HG03571 (cell line): ENCODE measurements at regions not wholly inside any gene's neighbourhood (a gene's known extent, or its start where the extent isn't known, plus 50 kb on each side); places are given as distances from the start of the nearest gene placed in this dataset.

Experiments used
- ATAC-seq: cut with Tn5 transposase; IDR thresholded peaks from one replicate; pipeline ENCODE4 v1.9.1; 2021; ENCODE audit not compliant: unreplicated experiment

DNA sequence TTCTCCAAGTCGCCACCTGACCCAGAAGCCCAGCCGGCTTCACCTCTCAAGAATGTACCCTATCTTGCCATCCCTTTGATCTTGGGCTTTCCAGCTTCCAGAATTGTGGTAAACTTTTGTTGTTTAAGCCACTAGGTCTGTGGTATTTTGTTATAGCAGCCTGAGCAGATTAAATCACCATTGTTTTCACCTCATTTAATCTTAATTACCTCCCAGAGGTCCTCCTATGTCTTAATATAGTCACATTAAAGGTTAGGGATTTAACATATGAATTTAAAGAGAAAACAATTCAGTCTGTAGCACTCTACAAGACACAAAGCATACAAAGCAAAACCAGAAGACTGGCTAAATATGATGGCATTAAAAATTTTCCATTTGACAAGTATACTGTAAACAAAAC, 123.4 kb upstream of the CADM2 start:
- no peak for ATAC-seq

- no peak for ATAC-seq
Measured at GRCh38 chr3:84836961-84837360, 121.8 kb upstream of the CADM2 start.

DNA sequence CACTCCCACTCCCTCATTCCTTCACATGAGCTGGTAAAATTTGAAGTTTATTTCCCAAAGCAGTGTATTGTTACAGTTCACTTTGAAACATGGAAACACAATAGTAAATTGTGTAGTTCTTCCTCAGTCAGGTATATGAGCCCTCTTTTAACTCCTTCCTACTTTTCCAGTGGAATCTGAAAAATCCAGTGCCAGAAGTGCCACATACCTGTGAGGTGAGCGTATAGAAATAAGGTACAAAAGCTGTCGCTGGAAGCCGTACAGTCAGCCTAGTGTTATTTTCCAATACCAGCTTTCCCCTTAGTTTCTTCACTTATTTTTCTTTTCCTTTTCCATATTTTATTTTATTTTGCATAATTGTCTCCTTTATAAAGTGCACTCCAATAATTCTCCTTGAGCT, 81.7 kb upstream of the CADM2 start:
- ATAC-seq, result no peak

DNA sequence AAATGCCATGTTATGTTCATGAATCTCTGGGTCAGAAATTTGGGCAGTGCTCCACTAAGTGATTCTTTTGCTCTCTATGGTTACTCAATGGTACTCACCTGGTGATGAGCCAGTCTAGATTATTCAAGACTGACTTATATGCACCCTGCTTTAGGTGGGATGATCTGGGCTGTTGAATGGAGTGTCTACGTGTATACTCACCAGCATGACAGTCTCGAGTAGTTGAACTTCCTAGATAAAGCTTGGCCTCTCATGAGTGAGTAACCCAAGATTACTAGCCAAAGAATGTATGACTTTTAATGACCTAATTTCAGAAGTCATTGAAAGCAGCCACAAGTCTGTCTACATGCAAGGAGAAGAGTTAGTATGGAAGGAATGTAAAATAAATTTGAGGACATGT, 77.5 kb upstream of the CADM2 start:
- ATAC-seq, result no peak

- ATAC-seq, result no peak
Measured at GRCh38 chr3:84885199-84885882, 73.4 kb upstream of the CADM2 start.

DNA sequence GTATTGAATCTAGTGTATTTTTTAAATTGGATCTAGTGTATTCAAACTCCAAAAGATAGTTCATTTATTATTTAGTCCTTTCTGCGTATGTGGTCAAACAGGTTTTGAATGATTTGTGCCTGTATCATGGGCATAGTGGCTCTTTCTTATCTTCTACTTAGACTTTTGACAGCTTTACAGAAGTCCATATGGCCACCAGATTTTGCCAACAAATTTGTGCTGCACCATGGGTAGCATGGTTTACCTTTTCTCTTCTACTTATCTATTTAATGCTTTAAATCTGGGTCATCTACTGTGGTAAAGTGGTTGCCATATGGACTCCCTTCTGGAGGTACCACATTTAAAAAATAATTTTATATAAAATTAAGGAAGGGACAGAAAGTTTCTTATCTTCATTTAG, 66.9 kb upstream of the CADM2 start:
- ATAC-seq, result no peak

GRCh38 chr3:84893211-84893610, 65.6 kb upstream of the CADM2 start:
- ATAC-seq, result no peak

GRCh38 chr3:84904212-84904611, 54.6 kb upstream of the CADM2 start:
- ATAC-seq, result no peak

DNA sequence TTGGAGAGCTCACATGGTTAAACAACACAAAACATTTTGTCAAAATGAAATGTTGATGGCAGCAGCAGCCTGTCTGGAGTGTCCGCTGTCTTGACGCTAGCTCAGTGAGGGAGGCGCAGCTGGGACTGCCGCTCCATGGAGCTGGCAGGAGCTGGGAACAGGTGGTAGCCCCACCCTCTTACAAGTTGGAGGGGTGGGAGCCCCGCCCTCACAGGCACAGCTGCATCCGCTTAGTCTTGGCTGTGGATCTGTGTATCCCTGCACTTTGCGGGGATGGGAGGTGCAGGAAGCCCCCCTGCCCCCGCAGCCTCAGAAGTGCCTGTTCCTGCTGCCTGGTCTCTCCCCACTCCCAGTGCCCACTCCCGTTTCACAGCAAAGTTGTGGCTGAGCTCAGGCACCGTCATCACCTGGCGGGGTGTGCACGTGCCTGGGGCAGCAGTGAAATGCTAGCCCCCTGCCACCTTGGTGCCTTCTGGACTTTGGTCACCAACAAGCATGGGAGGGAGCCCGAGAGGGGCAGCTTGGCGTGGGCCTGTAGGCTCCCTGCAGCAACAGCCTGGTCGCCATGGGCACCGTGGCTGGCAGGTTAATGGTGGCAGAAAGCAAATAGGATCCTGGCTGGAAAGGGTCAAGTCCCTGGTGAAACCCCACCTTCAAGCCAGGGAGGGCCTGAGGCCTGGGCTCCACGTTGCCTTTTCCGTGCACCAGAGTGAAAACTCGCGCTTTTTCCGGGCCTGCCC, 53.8 kb upstream of the CADM2 start:
- ATAC-seq, result no peak

DNA sequence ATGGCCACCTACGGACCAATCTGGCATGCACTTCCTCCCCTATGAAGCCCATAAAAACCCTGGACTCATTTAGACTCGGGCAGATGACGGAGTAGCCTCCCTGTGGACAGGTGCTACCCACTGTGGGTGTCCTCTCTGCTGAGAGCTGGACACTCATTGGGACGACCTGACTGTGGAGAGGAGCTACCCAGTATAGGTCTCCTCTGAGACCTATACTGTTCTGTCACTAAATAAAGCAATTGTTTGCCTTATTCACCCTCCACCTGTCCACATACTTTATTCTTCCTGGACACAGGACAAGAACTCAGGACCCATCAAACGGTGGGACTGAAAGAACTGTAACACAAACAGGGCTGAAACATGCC, 53.3 kb upstream of the CADM2 start:
- no peak for ATAC-seq

- no peak for ATAC-seq
Measured at GRCh38 chr3:84906065-84906464, 52.7 kb upstream of the CADM2 start.
